Keratinocyte (primary cell): ENCODE measurements at regions not wholly inside any gene's neighbourhood (a gene's known extent, or its start where the extent isn't known, plus 50 kb on each side); places are given as distances from the start of the nearest gene placed in this dataset.
A peak's percentile ranks its signal among the peaks of the same experiment; 100 is the strongest.

Experiments
- DNase-seq: peaks from one replicate; pipeline ENCODE4 v3.0.0-alpha.2; 2011; ENCODE audit warnings: low read depth, missing footprints, low spot score
- FAIRE-seq: peaks from 2 replicates; lab custom pipeline; 2011; peaks lifted over from hg19 to GRCh38; lab: Jason Lieb, UNC
- H2AFZ ChIP-seq: 2 replicates; pipeline ENCODE4 v1.6.0; 2012; ENCODE audit warnings: low read length, control low read depth, inconsistent platforms; ENCODE audit not compliant: control insufficient read depth
- H3K27ac ChIP-seq: 2 replicates; pipeline ENCODE4 v1.5.1; 2011; ENCODE audit warnings: low read length; ENCODE audit not compliant: control insufficient read depth, insufficient read depth
- H3K27me3 ChIP-seq: 3 replicates; pipeline ENCODE4 v1.6.0; 2011; ENCODE audit warnings: low read length; ENCODE audit not compliant: control insufficient read depth, insufficient read depth; ENCODE audit errors: extremely low read depth
- H3K36me3 ChIP-seq, 2 experiments: 2 replicates in 1 of 2; 3 replicates in 1 of 2; pipeline ENCODE4 v1.5.1; 2011; ENCODE audit warnings: low read length in 2 of 2, mild to moderate bottlenecking in 1 of 2; ENCODE audit not compliant: control insufficient read depth in 2 of 2, insufficient read depth in 2 of 2; ENCODE audit errors: extremely low read depth in 1 of 2
- H3K4me1 ChIP-seq: 3 replicates; pipeline ENCODE4 v1.5.1; 2011; ENCODE audit warnings: low read length; ENCODE audit not compliant: control insufficient read depth, insufficient read depth; ENCODE audit errors: extremely low read depth
- H3K4me2 ChIP-seq: 3 replicates; pipeline ENCODE4 v1.6.0; 2011; ENCODE audit warnings: low read depth, low read length; ENCODE audit not compliant: control insufficient read depth, insufficient read depth; ENCODE audit errors: extremely low read depth
- H3K4me3 ChIP-seq, 3 experiments: fragments of 200-600 bp in 1 of 3; sonication (generic) in 1 of 3; 2 replicates in 2 of 3; 3 replicates in 1 of 3; pipeline ENCODE4 v1.5.1; 2011 to 2016; ENCODE audit warnings: low read length in 3 of 3, mild to moderate bottlenecking in 3 of 3, control low read depth in 2 of 3, inconsistent platforms in 1 of 3, low read depth in 1 of 3, mixed read lengths in 1 of 3, mixed run types in 1 of 3, moderate library complexity in 1 of 3; ENCODE audit not compliant: control insufficient read depth in 2 of 3, insufficient read depth in 2 of 3; ENCODE audit errors: extremely low read depth in 1 of 3
- H3K79me2 ChIP-seq: 2 replicates; pipeline ENCODE4 v1.6.0; 2012; ENCODE audit warnings: low read length; ENCODE audit not compliant: control insufficient read depth, insufficient read depth
- H3K9ac ChIP-seq: 3 replicates; pipeline ENCODE4 v1.6.0; 2011; ENCODE audit warnings: low read length; ENCODE audit not compliant: control insufficient read depth, insufficient read depth; ENCODE audit errors: extremely low read depth
- H3K9me1 ChIP-seq: 3 replicates; pipeline ENCODE4 v1.6.0; 2011; ENCODE audit warnings: low read length; ENCODE audit not compliant: control insufficient read depth, insufficient read depth; ENCODE audit errors: extremely low read depth
- H3K9me3 ChIP-seq: 2 replicates; pipeline ENCODE4 v1.5.1; 2012; ENCODE audit warnings: low read depth, low read length; ENCODE audit not compliant: control insufficient read depth
- H4K20me1 ChIP-seq: 3 replicates; pipeline ENCODE4 v1.6.0; 2011; ENCODE audit warnings: low read length; ENCODE audit not compliant: control insufficient read depth, insufficient read depth; ENCODE audit errors: extremely low read depth
- CTCF ChIP-seq, 3 experiments: IDR thresholded peaks in 1 of 3; conservative IDR thresholded peaks in 1 of 3; optimal IDR thresholded peaks in 1 of 3; 2 replicates in 2 of 3; 3 replicates in 1 of 3; pipeline versions ENCODE3 to v1.5.1; 2011; ENCODE audit warnings: low read length in 3 of 3, mild to moderate bottlenecking in 3 of 3, moderate library complexity in 2 of 3, control low read depth in 1 of 3, inconsistent platforms in 1 of 3; ENCODE audit not compliant: insufficient read depth in 2 of 3; ENCODE audit errors: extremely low read depth in 1 of 3
- EZH2 ChIP-seq: IDR thresholded peaks from one replicate; pipeline ENCODE4 v1.6.1; 2012; ENCODE audit warnings: inconsistent platforms, mild to moderate bottlenecking, low read length, moderate library complexity
- dilution Hi-C: fragments of 300-500 bp; cut with MboI; formaldehyde crosslinking; loops from one replicate; pipeline ENCODE4 v1.7.0; 2020; ENCODE audit warnings: low sequenced_read_pairs; ENCODE audit not compliant: extremely low pct_ligation_motif_present

GRCh38 chr7:25855854-25856782 lies 295.9 kb upstream of the NFE2L3 start:
- H3K4me1 ChIP-seq: peaks cover 26% of the 10 kb centered on the region
- H3K4me3 ChIP-seq: peak overlapping the region; percentile 44 to 80 (median 65)
- H3K4me2 ChIP-seq: peak overlapping the region; percentile 98
- H3K27me3 ChIP-seq: no peaks in the 10 kb centered on the region
- H2AFZ ChIP-seq: peak overlapping the region; percentile 83
- H3K9me1 ChIP-seq: no peaks in the 10 kb centered on the region
- DNase-seq: no peak
- H4K20me1 ChIP-seq: no peaks in the 10 kb centered on the region
- peak overlapping the region; percentile 98 for H3K27ac ChIP-seq
- TF ChIP-seq CTCF (optimal IDR thresholded peaks at IDR 0.05 in 1 of 3, IDR thresholded peaks at IDR 0.05 in 1 of 3, conservative IDR thresholded peaks at IDR 0.05 in 1 of 3; ENCODE audit: extremely low read depth in 1 of 3, insufficient read depth in 2 of 3, low read length in 3 of 3) (no peak), EZH2 (no peak)
- H3K79me2 ChIP-seq: no peaks in the 10 kb centered on the region
- peak overlapping the region; percentile 95 for H3K9ac ChIP-seq
- dilution Hi-C loops: no loop called here
- H3K36me3 ChIP-seq: no peaks in the 10 kb centered on the region
- peak; percentile 60 for FAIRE-seq
- no peaks in the 10 kb centered on the region for H3K9me3 ChIP-seq

GRCh38 chr7:25857376-25858067 lies 294.5 kb upstream of the NFE2L3 start:
- dilution Hi-C loops: no loop called here
- no peaks in the 10 kb centered on the region for H3K79me2 ChIP-seq
- H3K9me3 ChIP-seq: no peaks in the 10 kb centered on the region
- no peaks in the 10 kb centered on the region for H3K9me1 ChIP-seq
- no peaks in the 10 kb centered on the region for H3K27me3 ChIP-seq
- H3K4me1 ChIP-seq: peaks cover 25% of the 10 kb centered on the region
- DNase-seq (no peak), FAIRE-seq (no peak)
- peak overlapping the region; percentile 44 to 80 (median 65) for H3K4me3 ChIP-seq
- no peak for TF ChIP-seq CTCF (optimal IDR thresholded peaks at IDR 0.05 in 1 of 3, IDR thresholded peaks at IDR 0.05 in 1 of 3, conservative IDR thresholded peaks at IDR 0.05 in 1 of 3; ENCODE audit: extremely low read depth in 1 of 3, insufficient read depth in 2 of 3, low read length in 3 of 3)
- no peak for TF ChIP-seq EZH2
- H3K9ac ChIP-seq: peak overlapping the region; percentile 95
- H2AFZ ChIP-seq: peak overlapping the region; percentile 95
- H3K36me3 ChIP-seq: no peaks in the 10 kb centered on the region
- peak overlapping the region; percentile 98 for H3K27ac ChIP-seq
- H3K4me2 ChIP-seq: peak overlapping the region; percentile 98
- H4K20me1 ChIP-seq: no peaks in the 10 kb centered on the region
